ENCODE measurements at regions not wholly inside any gene's neighbourhood (a gene's known extent, or its start where the extent isn't known, plus 50 kb on each side); places are given as distances from the start of the nearest gene placed in this dataset.

- no peak for DNase-seq
These were observed 120.6 kb downstream of the CD47 start for GRCh38 chr3:107969994-107970819.

GRCh38 chr3:107969525-107969924, 121.3 kb downstream of the CD47 start:
- DNase-seq = no peak

- DNase-seq = no peak
These were observed 124.6 kb downstream of the CD47 start for GRCh38 chr3:107966276-107966675.

GRCh38 chr3:107965136-107965655, 125.6 kb downstream of the CD47 start:
- DNase-seq = no peak

GRCh38 chr3:107963581-107963980, 127.2 kb downstream of the CD47 start:
- DNase-seq = no peak

- DNase-seq = no peak
These were observed 127.9 kb downstream of the CD47 start for GRCh38 chr3:107962946-107963345.

- no peak for DNase-seq
These were observed 128.8 kb downstream of the CD47 start for GRCh38 chr3:107962037-107962436.

GRCh38 chr3:107959550-107960154, 131.2 kb downstream of the CD47 start:
- DNase-seq = no peak

- DNase-seq = no peak
These were observed 132.7 kb downstream of the CD47 start for GRCh38 chr3:107958146-107958545.

- DNase-seq = no peak
These were observed 133.6 kb downstream of the CD47 start for GRCh38 chr3:107956991-107957900.

- DNase-seq = no peak
These were observed 136.0 kb downstream of the CD47 start for GRCh38 chr3:107954845-107955244.

GRCh38 chr3:107953722-107954121, 137.1 kb downstream of the CD47 start:
- no peak for DNase-seq

GRCh38 chr3:107951126-107951525, 139.7 kb downstream of the CD47 start:
- no peak for DNase-seq

- DNase-seq = no peak
These were observed 140.4 kb downstream of the CD47 start for GRCh38 chr3:107950417-107950816.

- DNase-seq = no peak
These were observed 141.3 kb downstream of the CD47 start for GRCh38 chr3:107949394-107949970.

GRCh38 chr3:107947203-107947602, 143.6 kb downstream of the CD47 start:
- no peak for DNase-seq

- no peak for DNase-seq
These were observed 144.1 kb downstream of the CD47 start for GRCh38 chr3:107946700-107947099.

GRCh38 chr3:107945417-107946094, 145.3 kb downstream of the CD47 start:
- no peak for DNase-seq

- DNase-seq = no peak
These were observed 146.9 kb downstream of the CD47 start for GRCh38 chr3:107943786-107944523.

- DNase-seq = no peak
These were observed 147.7 kb downstream of the CD47 start for GRCh38 chr3:107942951-107943749.

- no peak for DNase-seq
These were observed 148.6 kb downstream of the CD47 start for GRCh38 chr3:107942244-107942643.
